WTC11 (cell line): ENCODE measurements at regions not wholly inside any gene's neighbourhood (a gene's known extent, or its start where the extent isn't known, plus 50 kb on each side); places are given as distances from the start of the nearest gene placed in this dataset.

Experiments
- CTCF ChIP-seq: fragments of 200-600 bp; IDR thresholded peaks from 2 replicates; pipeline ENCODE4 v1.8.0; 2022; ENCODE audit warnings: antibody characterized with exemption
- GTF2I ChIP-seq: fragments of 250-450 bp; sonication (Bioruptor Pico); conservative IDR thresholded peaks from 2 replicates; pipeline ENCODE4 v1.4.0; 2021; ENCODE audit warnings: mild to moderate bottlenecking
- MAX ChIP-seq: sonication (generic); formaldehyde crosslinking; IDR thresholded peaks from 2 replicates; pipeline ENCODE4 v1.8.0; 2022; ENCODE audit warnings: mild to moderate bottlenecking, missing genetic modification reagents
- SP1 ChIP-seq: sonication (generic); formaldehyde crosslinking; conservative IDR thresholded peaks from 2 replicates; pipeline ENCODE4 v1.8.1; 2022; ENCODE audit warnings: missing genetic modification reagents
- ZNF416 ChIP-seq: fragments of 250-450 bp; sonication (Bioruptor Pico); IDR thresholded peaks from 2 replicates; pipeline ENCODE4 v1.9.0; 2021; ENCODE audit warnings: mild to moderate bottlenecking, inconsistent platforms
- TF ChIP-seq, protein P1 (sequence below): fragments of 250-450 bp; sonication (Bioruptor Pico); IDR thresholded peaks from 2 replicates; pipeline ENCODE4 v2.1.2; 2022; ENCODE audit warnings: mild to moderate bottlenecking, moderate library complexity
- TF ChIP-seq, protein P2 (sequence below): sonication (generic); formaldehyde crosslinking; conservative IDR thresholded peaks from 2 replicates; pipeline ENCODE4 v1.8.1; 2023; ENCODE audit warnings: mild to moderate bottlenecking, low read depth, missing genetic modification reagents, moderate library complexity

DNA sequence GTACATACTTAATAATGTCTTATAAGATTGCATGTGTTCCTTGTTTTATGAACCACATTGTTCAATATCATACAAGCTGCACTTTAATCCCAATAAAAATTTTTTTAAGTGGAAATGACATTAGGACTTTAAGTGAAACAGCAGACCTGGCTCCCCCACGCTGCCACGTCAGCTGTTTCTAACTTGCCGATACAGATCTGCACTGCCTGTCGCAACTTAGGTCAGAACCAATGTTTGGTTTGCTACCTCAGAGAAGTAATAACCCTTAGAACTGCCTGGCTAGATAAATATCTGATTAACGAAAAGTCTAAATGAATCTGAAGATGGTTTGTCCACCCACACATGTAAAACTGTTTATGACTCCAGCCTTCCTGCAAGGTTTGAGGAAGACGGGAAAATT, 327.5 kb upstream of the DACH1 start:
- TF ChIP-seq CTCF (no peak), ZNF416 (CRISPR knock-in tag) (no peak), MAX (CRISPR knock-in tag) (no peak), GTF2I (CRISPR knock-in tag) (no peak), SP1 (CRISPR knock-in tag) (no peak)
- TF ChIP-seq, protein P1, sequence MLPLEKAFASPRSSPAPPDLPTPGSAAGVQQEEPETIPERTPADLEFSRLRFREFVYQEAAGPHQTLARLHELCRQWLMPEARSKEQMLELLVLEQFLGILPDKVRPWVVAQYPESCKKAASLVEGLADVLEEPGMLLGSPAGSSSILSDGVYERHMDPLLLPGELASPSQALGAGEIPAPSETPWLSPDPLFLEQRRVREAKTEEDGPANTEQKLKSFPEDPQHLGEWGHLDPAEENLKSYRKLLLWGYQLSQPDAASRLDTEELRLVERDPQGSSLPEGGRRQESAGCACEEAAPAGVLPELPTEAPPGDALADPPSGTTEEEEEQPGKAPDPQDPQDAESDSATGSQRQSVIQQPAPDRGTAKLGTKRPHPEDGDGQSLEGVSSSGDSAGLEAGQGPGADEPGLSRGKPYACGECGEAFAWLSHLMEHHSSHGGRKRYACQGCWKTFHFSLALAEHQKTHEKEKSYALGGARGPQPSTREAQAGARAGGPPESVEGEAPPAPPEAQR (CRISPR knock-in tag) = no peak
- TF ChIP-seq, protein P2, sequence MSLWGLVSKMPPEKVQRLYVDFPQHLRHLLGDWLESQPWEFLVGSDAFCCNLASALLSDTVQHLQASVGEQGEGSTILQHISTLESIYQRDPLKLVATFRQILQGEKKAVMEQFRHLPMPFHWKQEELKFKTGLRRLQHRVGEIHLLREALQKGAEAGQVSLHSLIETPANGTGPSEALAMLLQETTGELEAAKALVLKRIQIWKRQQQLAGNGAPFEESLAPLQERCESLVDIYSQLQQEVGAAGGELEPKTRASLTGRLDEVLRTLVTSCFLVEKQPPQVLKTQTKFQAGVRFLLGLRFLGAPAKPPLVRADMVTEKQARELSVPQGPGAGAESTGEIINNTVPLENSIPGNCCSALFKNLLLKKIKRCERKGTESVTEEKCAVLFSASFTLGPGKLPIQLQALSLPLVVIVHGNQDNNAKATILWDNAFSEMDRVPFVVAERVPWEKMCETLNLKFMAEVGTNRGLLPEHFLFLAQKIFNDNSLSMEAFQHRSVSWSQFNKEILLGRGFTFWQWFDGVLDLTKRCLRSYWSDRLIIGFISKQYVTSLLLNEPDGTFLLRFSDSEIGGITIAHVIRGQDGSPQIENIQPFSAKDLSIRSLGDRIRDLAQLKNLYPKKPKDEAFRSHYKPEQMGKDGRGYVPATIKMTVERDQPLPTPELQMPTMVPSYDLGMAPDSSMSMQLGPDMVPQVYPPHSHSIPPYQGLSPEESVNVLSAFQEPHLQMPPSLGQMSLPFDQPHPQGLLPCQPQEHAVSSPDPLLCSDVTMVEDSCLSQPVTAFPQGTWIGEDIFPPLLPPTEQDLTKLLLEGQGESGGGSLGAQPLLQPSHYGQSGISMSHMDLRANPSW (CRISPR knock-in tag) = no peak
